ENCODE measurements at regions not wholly inside any gene's neighbourhood (a gene's known extent, or its start where the extent isn't known, plus 50 kb on each side); places are given as distances from the start of the nearest gene placed in this dataset.

DNA sequence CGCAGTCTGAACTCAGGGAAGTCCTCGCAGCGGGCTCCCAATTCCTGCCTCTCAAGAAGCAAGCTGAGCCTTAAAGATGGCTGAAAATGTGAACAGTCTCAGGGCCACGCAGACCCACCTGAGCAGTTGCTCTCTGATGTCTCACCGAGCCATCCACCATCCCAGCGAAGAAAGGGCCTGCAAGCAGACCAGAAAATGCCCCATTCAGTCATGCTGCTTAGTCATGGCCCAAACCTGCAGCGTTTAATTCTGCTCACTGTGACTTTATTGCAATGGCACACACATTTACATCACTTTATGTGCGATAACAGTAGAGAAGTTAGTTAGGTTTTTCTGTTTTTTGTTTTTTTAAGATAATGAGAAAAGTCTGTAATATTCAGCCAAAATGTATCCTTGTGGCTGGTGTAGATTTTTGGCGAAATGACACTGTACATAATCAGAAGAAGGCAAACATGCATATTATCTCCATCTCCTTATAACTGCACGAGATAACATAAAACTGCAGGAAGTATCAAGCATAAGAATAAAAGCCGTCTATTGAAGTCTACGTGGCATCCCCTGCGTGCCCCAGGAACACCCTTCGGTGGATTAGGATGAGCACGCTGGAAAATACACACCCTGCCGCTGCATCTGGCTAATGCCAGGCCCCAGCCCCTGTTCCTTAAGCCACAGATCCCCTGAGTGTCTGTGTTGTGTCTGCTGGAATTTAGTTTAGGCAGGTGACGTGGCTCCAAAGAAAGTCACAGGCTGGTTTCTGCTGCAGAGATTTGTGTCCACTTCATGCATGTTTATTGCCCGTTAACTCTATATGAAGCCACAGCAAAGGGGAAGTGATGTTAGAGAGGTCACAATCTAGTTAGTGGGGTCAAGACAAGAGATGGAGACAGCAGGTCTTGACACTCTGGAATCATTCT, 119.8 kb upstream of the IRF2BP2 start:
- intact Hi-C loops (cut with DNase I) = loop anchor here (10.0 kb wide), 1 partner anchor 345 kb away; no protein-coding TSS in a partner anchor
- ATAC-seq = no peak
- TF ChIP-seq CTCF (IDR thresholded peaks at IDR 0.05) = no peak
- no peaks in the 10 kb centered on the region for H3K9me3 ChIP-seq
- H3K27ac ChIP-seq = no peak overlapping the region
- no peak for DNase-seq
- H3K27me3 ChIP-seq = no peaks in the 10 kb centered on the region
- no peak overlapping the region for H3K4me3 ChIP-seq
- peaks cover 49% of the 10 kb centered on the region for H3K4me1 ChIP-seq
- no peaks in the 10 kb centered on the region for H3K36me3 ChIP-seq

GRCh38 chr1:234728740-234729139, 118.8 kb upstream of the IRF2BP2 start:
- H3K9me3 ChIP-seq = no peaks in the 10 kb centered on the region
- H3K36me3 ChIP-seq = no peaks in the 10 kb centered on the region
- intact Hi-C loops (cut with DNase I) = loop anchor here (10.0 kb wide), 1 partner anchor 346 kb away; no protein-coding TSS in a partner anchor
- peak overlapping the region; percentile 99 for H3K27ac ChIP-seq
- DNase-seq = no peak
- H3K4me3 ChIP-seq = no peak overlapping the region
- H3K27me3 ChIP-seq = no peaks in the 10 kb centered on the region
- peaks cover 57% of the 10 kb centered on the region for H3K4me1 ChIP-seq
- TF ChIP-seq CTCF (IDR thresholded peaks at IDR 0.05) = no peak
- ATAC-seq = no peak

- no peak for TF ChIP-seq CTCF (IDR thresholded peaks at IDR 0.05)
These were observed 117.3 kb upstream of the IRF2BP2 start for GRCh38 chr1:234727018-234727940.

GRCh38 chr1:234726359-234726943, 116.5 kb upstream of the IRF2BP2 start:
- Histone ChIP-seq H3K4me1 (peaks cover 73% of the 10 kb centered on the region), H3K36me3 (no peaks in the 10 kb centered on the region), H3K27me3 (no peaks in the 10 kb centered on the region), H3K4me3 (no peak overlapping the region), H3K9me3 (no peaks in the 10 kb centered on the region), H3K27ac (peak overlapping the region; percentile 99)
- DNase-seq (no peak), ATAC-seq (no peak)
- no peak for TF ChIP-seq CTCF (IDR thresholded peaks at IDR 0.05)
- intact Hi-C loops (cut with DNase I) = loop anchor here (10.0 kb wide), 1 partner anchor 348 kb away; no protein-coding TSS in a partner anchor

More at GRCh38 chr1:234727018-234727940, 117.3 kb upstream of the IRF2BP2 start:
- H3K9me3 ChIP-seq = no peaks in the 10 kb centered on the region
- no peaks in the 10 kb centered on the region for H3K27me3 ChIP-seq
- H3K4me3 ChIP-seq = no peak overlapping the region
- intact Hi-C loops (cut with DNase I) = loop anchor here (10.0 kb wide), 1 partner anchor 348 kb away; no protein-coding TSS in a partner anchor
- H3K4me1 ChIP-seq = peaks cover 71% of the 10 kb centered on the region
- ATAC-seq (no peak), DNase-seq (no peak)
- peak overlapping the region; percentile 99 for H3K27ac ChIP-seq
- no peaks in the 10 kb centered on the region for H3K36me3 ChIP-seq
